ENCODE measurements at regions not wholly inside any gene's neighbourhood (a gene's known extent, or its start where the extent isn't known, plus 50 kb on each side); places are given as distances from the start of the nearest gene placed in this dataset.

DNA sequence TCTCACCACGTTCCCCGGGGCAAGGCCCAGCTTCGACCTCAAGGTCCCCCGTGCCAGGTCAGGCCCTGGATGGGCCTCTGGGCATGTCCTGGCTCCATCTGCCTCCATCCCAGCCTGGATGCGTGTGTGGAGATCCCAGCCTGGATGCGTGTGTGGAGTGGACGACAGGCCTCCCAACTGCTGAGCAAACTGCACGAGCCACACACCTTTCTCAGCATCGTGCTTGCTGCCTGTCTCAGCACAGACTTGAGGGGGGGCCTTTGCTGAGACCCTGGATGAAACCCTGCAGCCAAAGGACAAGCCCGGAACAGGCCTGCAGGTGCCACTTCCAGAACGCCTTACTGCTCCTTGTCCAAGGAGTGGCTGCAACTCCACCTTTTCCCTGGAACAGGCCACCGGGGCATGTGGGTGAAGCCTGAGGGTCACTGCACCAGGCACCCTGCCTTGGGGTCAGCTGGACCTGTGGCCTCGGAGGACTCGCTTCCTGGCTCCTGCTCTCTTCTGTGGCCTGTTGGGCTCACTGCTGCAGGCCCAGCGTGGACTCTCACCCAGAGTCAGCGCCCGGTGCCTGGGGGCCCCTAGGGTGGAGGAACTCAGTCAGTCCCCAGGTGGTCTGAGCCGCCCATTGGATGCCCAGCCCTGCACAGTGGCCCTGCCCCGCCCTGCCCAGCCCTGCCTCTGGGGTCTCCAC lies 176.0 kb downstream of the KIF26A start:
- ATAC-seq: no peak
- intact Hi-C loops (cut with DNase I; ENCODE audit: low total_unique reads): no loop called here
- Histone ChIP-seq H3K9me3 (no peaks in the 10 kb centered on the region), H3K27me3 (no peaks in the 10 kb centered on the region), H3K27ac (no peak overlapping the region), H3K4me3 (no peak overlapping the region), H3K4me1 (no peaks in the 10 kb centered on the region), H3K36me3 (no peaks in the 10 kb centered on the region)
- no peak for DNase-seq
- in situ Hi-C loops (cut with MboI; ENCODE audit: low sequenced_read_pairs in 4 of 4): no loop called here
- TF ChIP-seq CTCF (IDR thresholded peaks at IDR 0.05 in 4 of 5, conservative IDR thresholded peaks at IDR 0.05 in 1 of 5) (no peak), POLR2A (IDR thresholded peaks at IDR 0.05) (no peak)

DNA sequence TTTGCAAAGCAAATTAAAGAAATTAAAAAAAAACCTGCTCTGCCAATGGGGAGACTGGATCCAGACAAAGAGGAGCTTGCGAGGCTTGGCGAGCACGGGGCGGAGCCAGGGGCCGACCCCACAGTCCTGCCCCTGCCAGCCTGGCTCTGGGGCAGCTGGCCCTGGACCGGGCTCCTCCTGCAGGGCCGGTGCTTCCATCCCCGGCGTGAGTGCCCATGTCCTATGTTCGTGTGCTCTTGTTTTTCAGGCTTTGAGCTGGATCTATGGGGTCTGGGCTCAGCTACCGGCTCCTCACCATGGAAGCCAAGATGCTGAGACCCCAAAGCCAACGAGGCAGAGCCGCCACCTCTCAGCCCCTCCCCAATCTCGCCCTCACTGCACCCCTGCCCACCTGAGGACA lies 176.8 kb downstream of the KIF26A start:
- in situ Hi-C loops (cut with MboI; ENCODE audit: low sequenced_read_pairs in 4 of 4): no loop called here
- intact Hi-C loops (cut with DNase I; ENCODE audit: low total_unique reads): no loop called here
- DNase-seq (no peak), ATAC-seq (no peak)
- no peak overlapping the region for H3K27ac ChIP-seq
- H3K36me3 ChIP-seq: no peaks in the 10 kb centered on the region
- H3K9me3 ChIP-seq: no peaks in the 10 kb centered on the region
- no peaks in the 10 kb centered on the region for H3K4me1 ChIP-seq
- H3K27me3 ChIP-seq: no peaks in the 10 kb centered on the region
- TF ChIP-seq CTCF (IDR thresholded peaks at IDR 0.05 in 4 of 5, conservative IDR thresholded peaks at IDR 0.05 in 1 of 5) (no peak), POLR2A (IDR thresholded peaks at IDR 0.05) (no peak)
- H3K4me3 ChIP-seq: no peak overlapping the region

- DNase-seq (no peak), ATAC-seq (no peak)
- no peak overlapping the region for H3K27ac ChIP-seq
- H3K9me3 ChIP-seq: no peaks in the 10 kb centered on the region
- in situ Hi-C loops (cut with MboI; ENCODE audit: low sequenced_read_pairs in 4 of 4) (no loop called here), intact Hi-C loops (cut with DNase I; ENCODE audit: low total_unique reads) (no loop called here)
- TF ChIP-seq CTCF (IDR thresholded peaks at IDR 0.05 in 4 of 5, conservative IDR thresholded peaks at IDR 0.05 in 1 of 5) (no peak), POLR2A (IDR thresholded peaks at IDR 0.05) (no peak)
- H3K4me3 ChIP-seq: no peak overlapping the region
- H3K36me3 ChIP-seq: no peaks in the 10 kb centered on the region
- no peaks in the 10 kb centered on the region for H3K4me1 ChIP-seq
- peaks cover 0 to under 1% (median under 1%) of the 10 kb centered on the region in 3 donors for H3K27me3 ChIP-seq
Observed at GRCh38 chr14:104315625-104316024, 177.2 kb downstream of the KIF26A start.

GRCh38 chr14:104316121-104316722 lies 177.8 kb downstream of the KIF26A start:
- no peaks in the 10 kb centered on the region for H3K9me3 ChIP-seq
- intact Hi-C loops (cut with DNase I; ENCODE audit: low total_unique reads) (no loop called here), in situ Hi-C loops (cut with MboI; ENCODE audit: low sequenced_read_pairs in 4 of 4) (no loop called here)
- TF ChIP-seq POLR2A (IDR thresholded peaks at IDR 0.05): no peak
- TF ChIP-seq CTCF (IDR thresholded peaks at IDR 0.05 in 4 of 5, conservative IDR thresholded peaks at IDR 0.05 in 1 of 5): no peak
- H3K27ac ChIP-seq: no peak overlapping the region
- no peak overlapping the region for H3K4me3 ChIP-seq
- peaks cover 0 to 7% (median 5%) of the 10 kb centered on the region in 3 donors for H3K27me3 ChIP-seq
- DNase-seq (no peak), ATAC-seq (no peak)
- H3K4me1 ChIP-seq: no peaks in the 10 kb centered on the region
- no peaks in the 10 kb centered on the region for H3K36me3 ChIP-seq
